ENCODE measurements at regions not wholly inside any gene's neighbourhood (a gene's known extent, or its start where the extent isn't known, plus 50 kb on each side); places are given as distances from the start of the nearest gene placed in this dataset.

- no peak for TF ChIP-seq CTCF (IDR thresholded peaks at IDR 0.05)
- no peak for TF ChIP-seq POLR2A (IDR thresholded peaks at IDR 0.05; ENCODE audit: low read depth)
- TF ChIP-seq EP300 (IDR thresholded peaks at IDR 0.05), result peak; percentile 66
- TF ChIP-seq POLR2AphosphoS5 (IDR thresholded peaks at IDR 0.05), result peak; percentile 73 to 84
Measured at GRCh38 chr1:234545517-234546386, 64.2 kb downstream of the IRF2BP2 start.
